ENCODE measurements at regions not wholly inside any gene's neighbourhood (a gene's known extent, or its start where the extent isn't known, plus 50 kb on each side); places are given as distances from the start of the nearest gene placed in this dataset.

- TF ChIP-seq NR2F6 (IDR thresholded peaks at IDR 0.05) = no peak
- no peak for TF ChIP-seq NR2F6 (CRISPR knock-in tag; IDR thresholded peaks at IDR 0.05)
- no peak for TF ChIP-seq HDAC1 (CRISPR knock-in tag; IDR thresholded peaks at IDR 0.05)
- peak; percentile 40; the same call in 1 of the 2 replicates for TF ChIP-seq ARID3A (IDR thresholded peaks at IDR 0.05; ENCODE audit: low read depth, low read length)
- peak; percentile 57 for TF ChIP-seq ATF1 (CRISPR knock-in tag; IDR thresholded peaks at IDR 0.05)
- no peak for TF ChIP-seq NR2F1 (CRISPR knock-in tag; IDR thresholded peaks at IDR 0.05)
- no peak for TF ChIP-seq ZFYVE20 (CRISPR knock-in tag; IDR thresholded peaks at IDR 0.05; ENCODE audit: borderline replicate concordance, low read depth)
- TF ChIP-seq DMTF1 (CRISPR knock-in tag; IDR thresholded peaks at IDR 0.05) = no peak
- TF ChIP-seq KDM6A (CRISPR knock-in tag; IDR thresholded peaks at IDR 0.05; ENCODE audit: low read depth) = no peak
- no peak for TF ChIP-seq ZMYM4 (CRISPR knock-in tag; IDR thresholded peaks at IDR 0.05)
- no peak for TF ChIP-seq ZNF143 (CRISPR knock-in tag; IDR thresholded peaks at IDR 0.05)
- peak; percentile 95 for TF ChIP-seq ZBTB21 (CRISPR knock-in tag; IDR thresholded peaks at IDR 0.05)
- TF ChIP-seq E2F5 (CRISPR knock-in tag; conservative IDR thresholded peaks at IDR 0.05) = no peak
- no peak for TF ChIP-seq ZBTB8A (CRISPR knock-in tag; IDR thresholded peaks at IDR 0.05; ENCODE audit: borderline replicate concordance, low read depth)
- no peak for TF ChIP-seq CEBPZ (IDR thresholded peaks at IDR 0.05; ENCODE audit: low read length)
- no peak for TF ChIP-seq NFIC (IDR thresholded peaks at IDR 0.05; ENCODE audit: low read length)
- TF ChIP-seq ZNF569 (CRISPR knock-in tag; IDR thresholded peaks at IDR 0.05; ENCODE audit: borderline replicate concordance) = no peak
- no peak for TF ChIP-seq SKI (IDR thresholded peaks at IDR 0.05; ENCODE audit: partially characterized antibody)
- no peak for TF ChIP-seq SRSF1 (optimal IDR thresholded peaks at IDR 0.05; ENCODE audit: low read depth, low read length)
- no peak for TF ChIP-seq MTA3 (CRISPR knock-in tag; IDR thresholded peaks at IDR 0.05)
- no peak for TF ChIP-seq ZFP82 (CRISPR knock-in tag; IDR thresholded peaks at IDR 0.05; ENCODE audit: borderline replicate concordance)
- no peak for TF ChIP-seq ATF5 (CRISPR knock-in tag; IDR thresholded peaks at IDR 0.05; ENCODE audit: low read depth)
- no peak for TF ChIP-seq GATAD1 (CRISPR knock-in tag; IDR thresholded peaks at IDR 0.05)
Observed at GRCh38 chr13:99655351-99656091, 154.2 kb downstream of the TM9SF2 start (continued).
